ENCODE measurements at regions not wholly inside any gene's neighbourhood (a gene's known extent, or its start where the extent isn't known, plus 50 kb on each side); places are given as distances from the start of the nearest gene placed in this dataset.

GRCh38 chr20:63107449-63108200 lies 100.9 kb upstream of the BHLHE23 start:
- no peak for DNase-seq (ENCODE audit: low read depth in 2 of 2)
- TF ChIP-seq, protein P1, sequence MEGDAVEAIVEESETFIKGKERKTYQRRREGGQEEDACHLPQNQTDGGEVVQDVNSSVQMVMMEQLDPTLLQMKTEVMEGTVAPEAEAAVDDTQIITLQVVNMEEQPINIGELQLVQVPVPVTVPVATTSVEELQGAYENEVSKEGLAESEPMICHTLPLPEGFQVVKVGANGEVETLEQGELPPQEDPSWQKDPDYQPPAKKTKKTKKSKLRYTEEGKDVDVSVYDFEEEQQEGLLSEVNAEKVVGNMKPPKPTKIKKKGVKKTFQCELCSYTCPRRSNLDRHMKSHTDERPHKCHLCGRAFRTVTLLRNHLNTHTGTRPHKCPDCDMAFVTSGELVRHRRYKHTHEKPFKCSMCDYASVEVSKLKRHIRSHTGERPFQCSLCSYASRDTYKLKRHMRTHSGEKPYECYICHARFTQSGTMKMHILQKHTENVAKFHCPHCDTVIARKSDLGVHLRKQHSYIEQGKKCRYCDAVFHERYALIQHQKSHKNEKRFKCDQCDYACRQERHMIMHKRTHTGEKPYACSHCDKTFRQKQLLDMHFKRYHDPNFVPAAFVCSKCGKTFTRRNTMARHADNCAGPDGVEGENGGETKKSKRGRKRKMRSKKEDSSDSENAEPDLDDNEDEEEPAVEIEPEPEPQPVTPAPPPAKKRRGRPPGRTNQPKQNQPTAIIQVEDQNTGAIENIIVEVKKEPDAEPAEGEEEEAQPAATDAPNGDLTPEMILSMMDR (IDR thresholded peaks at IDR 0.05; ENCODE audit: low read depth, low read length): no peak
- no peak overlapping the region for H3K4me3 ChIP-seq (replicated peaks in 1 of 2; ENCODE audit: low read depth in 2 of 2, low read length in 2 of 2)

DNA sequence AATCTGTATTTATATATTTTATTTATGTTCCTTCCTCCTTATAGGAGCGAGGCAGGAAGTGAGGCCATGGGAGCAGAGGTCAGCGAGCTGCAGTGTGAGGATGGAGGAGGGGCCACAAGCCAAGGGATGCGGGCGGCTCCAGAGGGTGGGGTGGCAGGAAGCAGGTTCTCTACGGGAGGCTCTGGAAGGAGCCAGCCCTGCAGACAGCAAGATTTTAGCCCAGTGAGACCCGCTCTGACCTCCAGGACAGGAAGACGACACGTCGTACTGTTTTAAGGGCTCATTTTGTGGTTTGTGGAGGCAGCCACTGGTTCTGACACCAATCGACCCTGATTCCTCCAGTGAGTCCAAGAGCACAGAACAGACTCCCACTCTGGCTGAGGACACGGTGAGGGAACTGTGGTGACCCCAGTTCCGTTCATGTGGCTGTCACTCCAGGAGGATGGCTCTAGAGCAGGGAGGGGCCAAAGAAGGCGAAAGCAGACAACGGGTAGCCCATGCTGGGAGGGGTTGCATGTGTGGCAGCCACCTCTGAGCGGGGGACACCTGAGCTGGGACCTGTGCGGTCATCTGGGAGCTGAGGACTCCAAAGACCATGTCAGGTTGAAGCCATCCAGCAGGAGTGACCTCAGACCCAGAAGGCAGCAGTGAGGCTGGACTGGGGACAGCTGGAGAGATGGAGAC lies 100.1 kb upstream of the BHLHE23 start:
- TF ChIP-seq, protein P1 (IDR thresholded peaks at IDR 0.05; ENCODE audit: low read depth, low read length): no peak
- no peak overlapping the region for H3K4me3 ChIP-seq (replicated peaks in 1 of 2; ENCODE audit: low read depth in 2 of 2, low read length in 2 of 2)
- DNase-seq (ENCODE audit: low read depth in 2 of 2): no peak

DNA sequence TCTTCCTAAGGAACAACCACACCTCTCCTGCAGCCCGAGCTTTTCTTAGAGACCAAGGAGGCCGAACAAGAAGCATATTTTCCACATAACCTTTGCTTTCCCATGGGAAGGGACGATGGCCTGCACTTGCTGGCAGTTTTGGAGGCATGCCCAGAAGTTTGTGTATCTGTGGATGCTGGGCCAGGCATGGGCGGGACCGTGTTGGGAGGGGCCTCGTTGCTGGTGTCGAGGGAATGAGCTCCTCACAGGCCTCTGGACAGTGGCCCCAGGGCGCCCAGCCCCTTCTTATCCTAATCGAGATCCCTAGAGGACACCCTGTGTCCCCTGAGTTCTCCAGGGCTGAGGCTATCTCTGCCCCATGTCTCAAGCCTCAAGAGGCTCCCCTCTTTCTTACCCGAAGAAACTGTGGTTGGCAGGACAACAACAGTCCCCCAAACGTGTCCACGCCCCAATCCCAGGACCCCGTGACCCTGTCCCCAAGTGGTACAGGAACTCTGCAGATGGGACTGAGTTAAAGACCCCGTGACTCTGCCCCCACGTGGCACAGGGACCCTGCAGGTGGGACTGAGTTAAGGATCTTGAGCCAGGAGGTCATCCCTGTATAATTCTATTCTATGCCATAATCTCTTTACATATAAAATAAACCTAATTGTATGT lies 99.5 kb upstream of the BHLHE23 start:
- DNase-seq (ENCODE audit: low read depth in 2 of 2): peak; percentile 25 to 51

DNA sequence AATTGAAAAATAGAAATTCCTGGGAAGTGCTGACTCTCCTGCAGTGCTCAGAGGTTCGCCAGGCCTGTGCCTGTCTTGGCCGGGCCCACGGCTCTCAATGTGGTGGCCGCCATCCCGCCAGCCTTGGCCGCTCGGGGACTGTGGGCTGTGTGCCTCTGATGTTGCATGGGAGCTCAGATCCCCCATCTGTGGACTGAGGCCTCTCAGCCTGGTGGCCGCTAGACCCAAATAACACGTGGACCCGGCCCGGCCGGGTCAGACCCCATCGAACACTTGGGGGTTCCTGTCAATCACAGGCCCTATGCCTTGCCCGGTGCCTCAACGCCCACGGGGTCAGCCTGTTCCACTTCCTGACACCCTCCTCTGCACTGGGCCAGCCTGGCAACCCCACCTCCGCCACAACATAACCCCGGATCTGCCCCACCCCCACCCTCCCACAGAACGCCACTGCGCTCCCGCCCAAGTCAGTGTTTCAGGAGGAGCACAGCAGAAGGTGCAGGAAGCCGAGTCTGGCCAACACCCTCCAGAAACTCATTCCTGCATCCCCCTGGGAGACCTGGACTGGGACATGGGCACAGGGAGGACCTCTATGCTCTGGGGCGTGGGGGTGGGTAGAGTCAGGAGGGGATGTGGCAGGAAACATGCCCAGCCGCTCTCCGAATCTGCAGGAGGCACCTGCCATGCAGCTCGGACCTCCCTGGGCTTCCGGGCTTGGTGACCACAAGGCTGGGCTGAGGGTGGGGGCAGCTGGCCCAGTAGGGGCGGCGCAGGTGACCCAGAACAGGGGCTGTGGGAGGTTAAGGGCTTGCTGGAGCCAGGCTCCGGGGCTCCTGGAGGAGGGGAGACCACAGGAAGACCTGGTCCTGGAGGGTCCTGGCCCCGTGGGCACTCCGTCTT lies 98.7 kb upstream of the BHLHE23 start:
- DNase-seq (ENCODE audit: low read depth in 2 of 2): no peak
- no peak overlapping the region for H3K4me3 ChIP-seq (replicated peaks in 1 of 2; ENCODE audit: low read depth in 2 of 2, low read length in 2 of 2)
- TF ChIP-seq, protein P1 (IDR thresholded peaks at IDR 0.05; ENCODE audit: low read depth, low read length): no peak

More for the DNA sequence above, 99.5 kb upstream of the BHLHE23 start:
- TF ChIP-seq, protein P1 (IDR thresholded peaks at IDR 0.05; ENCODE audit: low read depth, low read length): no peak
- H3K4me3 ChIP-seq (replicated peaks in 1 of 2; ENCODE audit: low read depth in 2 of 2, low read length in 2 of 2): no peak overlapping the region

- H3K4me3 ChIP-seq (replicated peaks in 1 of 2; ENCODE audit: low read depth in 2 of 2, low read length in 2 of 2): no peak overlapping the region
- TF ChIP-seq, protein P1 (IDR thresholded peaks at IDR 0.05; ENCODE audit: low read depth, low read length): no peak
- DNase-seq (ENCODE audit: low read depth in 2 of 2): no peak
These were observed 97.8 kb upstream of the BHLHE23 start for GRCh38 chr20:63104312-63105181.

Measured in cardiac fibroblast (primary cell).